Kidney (tissue), 13 donors: ENCODE measurements at regions not wholly inside any gene's neighbourhood (a gene's known extent, or its start where the extent isn't known, plus 50 kb on each side); places are given as distances from the start of the nearest gene placed in this dataset.

Experiments
- DNase-seq, 5 donors: peaks; one replicate each; pipeline ENCODE4 v3.0.0-alpha.2; 2013 to 2020
- FAIRE-seq: peaks from 2 replicates; lab custom pipeline; 2012; peaks lifted over from hg19 to GRCh38; lab: Jason Lieb, UNC
- H3K27ac ChIP-seq, 2 donors: one replicate each; pipeline ENCODE4 v1.7.0; 2013; ENCODE audit warnings: low read depth in 2 of 2, low read length in 2 of 2, inconsistent platforms in 1 of 2
- H3K27me3 ChIP-seq: one replicate; pipeline ENCODE4 v1.7.1; 2013; ENCODE audit warnings: low read length, inconsistent platforms; ENCODE audit not compliant: control insufficient read depth, insufficient read depth
- H3K36me3 ChIP-seq, 3 donors: one replicate each; pipeline versions ENCODE4 v1.7.0 to v1.7.1; 2013; ENCODE audit warnings: low read length in 3 of 3, control low read depth in 1 of 3, inconsistent platforms in 1 of 3; ENCODE audit not compliant: insufficient read depth in 3 of 3, control insufficient read depth in 2 of 3
- H3K4me1 ChIP-seq, 3 donors: one replicate each; pipeline versions ENCODE4 v1.7.0 to v1.7.1; 2013; ENCODE audit warnings: low read length in 3 of 3, inconsistent platforms in 1 of 3, low read depth in 1 of 3; ENCODE audit not compliant: control insufficient read depth in 2 of 3, insufficient read depth in 2 of 3
- H3K4me3 ChIP-seq, 3 donors: one replicate each; pipeline versions ENCODE4 v1.7.0 to v1.8.1; 2013; ENCODE audit warnings: low read length in 3 of 3, control low read depth in 1 of 3, inconsistent platforms in 1 of 3
- H3K9ac ChIP-seq, 3 donors: one replicate each; pipeline versions ENCODE4 v1.7.0 to v1.7.1; 2013; ENCODE audit warnings: low read length in 3 of 3, control low read depth in 1 of 3, inconsistent platforms in 1 of 3
- H3K9me3 ChIP-seq, 3 donors: one replicate each; pipeline versions ENCODE4 v1.7.0 to v1.7.1; 2013; ENCODE audit warnings: low read length in 3 of 3, control low read depth in 1 of 3, inconsistent platforms in 1 of 3; ENCODE audit not compliant: control insufficient read depth in 2 of 3, insufficient read depth in 1 of 3
- intact Hi-C: fragments of 100-400 bp; cut with DNase I; formaldehyde crosslinking; loops from one replicate; pipeline ENCODE4 v1.11.1; 2022
- TF ChIP-seq, protein P1 (sequence below): IDR thresholded peaks from 3 replicates; pipeline ENCODE4 v1.5.1; 2012; ENCODE audit warnings: mild to moderate bottlenecking, moderate library complexity, borderline replicate concordance; ENCODE audit not compliant: insufficient read depth; ENCODE audit errors: extremely low read depth
- donor health status: control.
- donor health status: control.
- donor health status: control.
- donor health status: control.
- donor health status: control.
- donor health status: DM: yes; HTN: yes; CAD: no.
- donor health status: Normal renal cell carcinoma (clear cell type).

DNA sequence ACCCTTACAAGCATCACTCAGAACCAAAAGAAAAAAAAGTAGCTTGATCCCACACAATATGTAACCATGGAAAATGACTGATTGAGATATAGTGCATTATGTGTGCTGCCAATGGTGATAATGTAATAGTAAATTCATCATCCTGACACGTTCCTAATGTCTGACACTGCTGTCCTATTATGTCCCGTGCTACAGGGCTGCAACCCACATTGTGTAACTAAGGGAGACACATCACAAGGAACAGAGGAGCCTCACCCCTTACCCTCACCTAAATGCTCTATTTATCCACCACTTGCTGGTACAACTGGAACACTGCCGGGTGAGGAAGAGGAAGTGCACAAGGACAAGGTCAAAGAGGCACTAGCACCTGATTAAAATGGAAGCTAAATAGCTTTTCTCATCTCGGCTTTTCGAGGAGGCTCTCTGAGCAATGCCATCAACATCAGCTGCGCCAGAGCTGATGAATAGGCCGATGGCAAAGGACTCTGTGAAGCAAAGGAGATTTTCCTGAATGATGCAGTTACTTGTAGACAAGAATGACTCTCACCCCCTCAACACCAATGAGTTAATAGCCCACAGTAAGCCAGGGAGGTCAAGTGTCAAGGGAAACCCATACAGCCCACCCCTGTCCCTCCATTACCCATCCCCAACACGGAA lies 181.6 kb downstream of the HNRNPD start:
- DNase-seq: no peak
- H3K36me3 ChIP-seq: no peaks in the 10 kb centered on the region
- H3K9me3 ChIP-seq: no peaks in the 10 kb centered on the region
- no peak overlapping the region for H3K27ac ChIP-seq
- no peaks in the 10 kb centered on the region for H3K4me1 ChIP-seq
- no peak for FAIRE-seq
- H3K27me3 ChIP-seq: no peaks in the 10 kb centered on the region
- H3K4me3 ChIP-seq: no peak overlapping the region
- no peak overlapping the region for H3K9ac ChIP-seq
- intact Hi-C loops: no loop called here
- TF ChIP-seq, protein P1, sequence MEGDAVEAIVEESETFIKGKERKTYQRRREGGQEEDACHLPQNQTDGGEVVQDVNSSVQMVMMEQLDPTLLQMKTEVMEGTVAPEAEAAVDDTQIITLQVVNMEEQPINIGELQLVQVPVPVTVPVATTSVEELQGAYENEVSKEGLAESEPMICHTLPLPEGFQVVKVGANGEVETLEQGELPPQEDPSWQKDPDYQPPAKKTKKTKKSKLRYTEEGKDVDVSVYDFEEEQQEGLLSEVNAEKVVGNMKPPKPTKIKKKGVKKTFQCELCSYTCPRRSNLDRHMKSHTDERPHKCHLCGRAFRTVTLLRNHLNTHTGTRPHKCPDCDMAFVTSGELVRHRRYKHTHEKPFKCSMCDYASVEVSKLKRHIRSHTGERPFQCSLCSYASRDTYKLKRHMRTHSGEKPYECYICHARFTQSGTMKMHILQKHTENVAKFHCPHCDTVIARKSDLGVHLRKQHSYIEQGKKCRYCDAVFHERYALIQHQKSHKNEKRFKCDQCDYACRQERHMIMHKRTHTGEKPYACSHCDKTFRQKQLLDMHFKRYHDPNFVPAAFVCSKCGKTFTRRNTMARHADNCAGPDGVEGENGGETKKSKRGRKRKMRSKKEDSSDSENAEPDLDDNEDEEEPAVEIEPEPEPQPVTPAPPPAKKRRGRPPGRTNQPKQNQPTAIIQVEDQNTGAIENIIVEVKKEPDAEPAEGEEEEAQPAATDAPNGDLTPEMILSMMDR: no peak

DNA sequence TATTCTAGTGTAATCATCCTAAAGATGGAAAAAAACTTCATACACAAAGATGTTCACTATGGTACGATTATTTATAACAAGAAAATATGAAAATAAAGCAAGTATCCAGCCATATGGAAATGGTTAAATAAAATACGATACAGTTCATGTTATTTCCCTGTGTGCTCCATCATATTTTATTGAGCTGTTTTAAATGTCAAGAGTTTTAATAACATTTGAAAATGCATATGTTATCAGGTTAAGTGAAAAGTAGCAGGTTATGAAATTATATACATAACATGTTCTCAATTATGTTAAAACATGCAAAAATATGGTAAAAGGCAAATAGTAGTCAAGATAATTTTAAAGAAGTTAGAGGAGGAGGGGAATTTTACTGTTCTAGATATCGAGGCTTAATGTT lies 192.0 kb downstream of the HNRNPD start:
- TF ChIP-seq, protein P1: no peak
- no peak for DNase-seq
- Histone ChIP-seq H3K4me3 (no peak overlapping the region), H3K9me3 (no peaks in the 10 kb centered on the region), H3K4me1 (no peaks in the 10 kb centered on the region), H3K36me3 (no peaks in the 10 kb centered on the region), H3K27ac (no peak overlapping the region), H3K9ac (no peak overlapping the region), H3K27me3 (no peaks in the 10 kb centered on the region)
- intact Hi-C loops: no loop called here
- FAIRE-seq: no peak

DNA sequence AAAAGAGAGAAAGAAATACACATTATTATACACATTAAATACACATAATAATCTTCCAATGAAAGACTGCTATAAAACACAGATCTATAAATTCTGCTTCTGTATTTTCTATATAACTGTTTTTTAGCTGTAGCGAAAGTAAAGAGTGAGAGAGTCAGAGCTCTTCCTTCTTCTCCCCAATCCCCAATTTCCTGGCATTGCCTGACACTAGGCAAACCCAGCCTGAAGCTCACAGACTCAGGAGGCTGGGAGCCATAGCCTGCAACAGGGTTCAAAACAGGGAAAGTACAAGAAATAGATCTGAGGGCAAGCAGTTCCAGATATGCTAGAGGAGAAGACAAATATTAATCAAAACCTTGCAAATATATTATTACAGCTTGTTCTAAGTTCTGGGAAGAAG lies 201.6 kb downstream of the HNRNPD start:
- no peaks in the 10 kb centered on the region for H3K4me1 ChIP-seq
- TF ChIP-seq, protein P1: no peak
- intact Hi-C loops: no loop called here

DNA sequence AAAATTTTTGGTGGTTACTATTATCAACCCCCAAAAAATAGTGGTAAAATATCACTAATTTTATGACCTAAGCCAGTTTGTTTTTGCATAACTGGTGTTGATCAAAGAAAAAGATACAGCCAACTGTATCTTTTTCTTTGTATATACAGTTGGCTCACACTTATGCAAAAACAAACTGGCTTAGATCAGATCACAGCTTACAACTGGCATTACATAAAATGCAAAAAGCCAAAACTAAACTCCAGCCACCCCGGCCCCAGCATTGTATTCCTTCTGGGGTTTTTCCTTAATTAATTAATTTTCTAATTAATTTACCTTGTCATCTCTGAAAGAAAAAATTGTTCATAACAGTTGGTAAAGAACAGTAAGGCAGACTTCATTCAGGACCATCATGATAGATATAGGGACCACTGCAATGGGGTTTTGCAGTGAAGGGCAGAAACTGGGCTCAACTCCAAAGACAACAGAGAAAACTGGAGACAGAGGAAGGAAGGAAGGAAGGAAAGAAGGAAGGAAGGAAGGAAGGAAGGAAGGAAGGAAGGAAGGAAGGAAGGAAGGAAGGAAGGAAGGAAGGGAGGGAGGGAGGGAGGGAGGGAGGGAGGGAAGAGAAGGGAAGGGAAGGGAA lies 202.1 kb downstream of the HNRNPD start:
- Histone ChIP-seq H3K4me3 (no peak overlapping the region), H3K27ac (no peak overlapping the region), H3K9me3 (no peaks in the 10 kb centered on the region), H3K36me3 (no peaks in the 10 kb centered on the region), H3K9ac (no peak overlapping the region), H3K27me3 (no peaks in the 10 kb centered on the region), H3K4me1 (no peaks in the 10 kb centered on the region)
- FAIRE-seq (no peak), DNase-seq (no peak)
- intact Hi-C loops: no loop called here
- TF ChIP-seq, protein P1: no peak

More for the DNA sequence above, 201.6 kb downstream of the HNRNPD start:
- H3K36me3 ChIP-seq: no peaks in the 10 kb centered on the region
- H3K27ac ChIP-seq: no peak overlapping the region
- H3K9me3 ChIP-seq: no peaks in the 10 kb centered on the region
- FAIRE-seq (no peak), DNase-seq (no peak)
- H3K27me3 ChIP-seq: no peaks in the 10 kb centered on the region
- H3K9ac ChIP-seq: no peak overlapping the region
- H3K4me3 ChIP-seq: no peak overlapping the region
